Right kidney (tissue), 1 donor: ENCODE measurements at regions not wholly inside any gene's neighbourhood (a gene's known extent, or its start where the extent isn't known, plus 50 kb on each side); places are given as distances from the start of the nearest gene placed in this dataset.

Experiments
- DNase-seq: peaks from one replicate; pipeline ENCODE4 v3.0.0-alpha.2; 2016

- no peak for DNase-seq
Measured at GRCh38 chr13:91195789-91196188, 151.7 kb upstream of the MIR17HG start.

- DNase-seq: no peak
Measured at GRCh38 chr13:91196958-91197357, 150.5 kb upstream of the MIR17HG start.

GRCh38 chr13:91199866-91200265 is 147.6 kb upstream of the MIR17HG start:
- no peak for DNase-seq

- no peak for DNase-seq
Measured at GRCh38 chr13:91200486-91200885, 147.0 kb upstream of the MIR17HG start.

GRCh38 chr13:91203430-91203829 is 144.1 kb upstream of the MIR17HG start:
- DNase-seq: no peak

- no peak for DNase-seq
Measured at GRCh38 chr13:91207261-91207660, 140.2 kb upstream of the MIR17HG start.

- no peak for DNase-seq
Measured at GRCh38 chr13:91211510-91211909, 136.0 kb upstream of the MIR17HG start.

GRCh38 chr13:91212231-91212630 is 135.3 kb upstream of the MIR17HG start:
- no peak for DNase-seq

GRCh38 chr13:91214031-91214430 is 133.5 kb upstream of the MIR17HG start:
- no peak for DNase-seq

GRCh38 chr13:91216928-91217700 is 130.4 kb upstream of the MIR17HG start:
- no peak for DNase-seq

- no peak for DNase-seq
Measured at GRCh38 chr13:91219201-91219600, 128.3 kb upstream of the MIR17HG start.

GRCh38 chr13:91220872-91221271 is 126.6 kb upstream of the MIR17HG start:
- no peak for DNase-seq

GRCh38 chr13:91228108-91228507 is 119.4 kb upstream of the MIR17HG start:
- no peak for DNase-seq

GRCh38 chr13:91228940-91229339 is 118.5 kb upstream of the MIR17HG start:
- DNase-seq: no peak

- no peak for DNase-seq
Measured at GRCh38 chr13:91232716-91233115, 114.8 kb upstream of the MIR17HG start.

GRCh38 chr13:91233291-91233690 is 114.2 kb upstream of the MIR17HG start:
- DNase-seq: no peak

- no peak for DNase-seq
Measured at GRCh38 chr13:91236182-91236581, 111.3 kb upstream of the MIR17HG start.

- DNase-seq: no peak
Measured at GRCh38 chr13:91236921-91237320, 110.6 kb upstream of the MIR17HG start.

- DNase-seq: no peak
Measured at GRCh38 chr13:91238036-91238435, 109.5 kb upstream of the MIR17HG start.

GRCh38 chr13:91240341-91240740 is 107.1 kb upstream of the MIR17HG start:
- no peak for DNase-seq

- no peak for DNase-seq
Measured at GRCh38 chr13:91241221-91241933, 106.1 kb upstream of the MIR17HG start.

GRCh38 chr13:91242652-91243051 is 104.8 kb upstream of the MIR17HG start:
- DNase-seq: no peak

GRCh38 chr13:91245288-91245687 is 102.2 kb upstream of the MIR17HG start:
- no peak for DNase-seq

- no peak for DNase-seq
Measured at GRCh38 chr13:91247768-91248167, 99.7 kb upstream of the MIR17HG start.
